Hepatocyte (in vitro differentiated cells): ENCODE measurements at regions not wholly inside any gene's neighbourhood (a gene's known extent, or its start where the extent isn't known, plus 50 kb on each side); places are given as distances from the start of the nearest gene placed in this dataset.

ENCODE experiments used
- DNase-seq: peaks from one replicate; pipeline ENCODE4 v3.0.0-alpha.2; 2016; ENCODE audit warnings: low spot score
- H2AFZ ChIP-seq: fragments of 200-600 bp; sonication (generic); 2 replicates; pipeline ENCODE4 v1.6.0; 2016; ENCODE audit warnings: antibody characterized with exemption, mild to moderate bottlenecking
- H3K27ac ChIP-seq: fragments of 200-600 bp; sonication (generic); 2 replicates; pipeline ENCODE4 v1.5.1; 2016; ENCODE audit warnings: mild to moderate bottlenecking
- H3K27me3 ChIP-seq: fragments of 200-600 bp; sonication (generic); 2 replicates; pipeline ENCODE4 v1.6.1; 2016
- H3K36me3 ChIP-seq: fragments of 200-600 bp; sonication (generic); replicated peaks from 2 replicates; pipeline ENCODE4 v1.5.1; 2016; ENCODE audit warnings: low read depth; ENCODE audit not compliant: insufficient read depth
- H3K4me1 ChIP-seq: fragments of 200-600 bp; sonication (generic); 2 replicates; pipeline ENCODE4 v1.5.1; 2016; ENCODE audit warnings: mild to moderate bottlenecking, moderate library complexity; ENCODE audit not compliant: insufficient read depth
- H3K4me2 ChIP-seq: fragments of 200-600 bp; sonication (generic); 2 replicates; pipeline ENCODE4 v1.6.0; 2016
- H3K4me3 ChIP-seq: fragments of 200-600 bp; sonication (generic); 2 replicates; pipeline ENCODE4 v1.5.1; 2016; ENCODE audit warnings: mild to moderate bottlenecking
- H3K79me2 ChIP-seq: fragments of 200-600 bp; sonication (generic); 2 replicates; pipeline ENCODE4 v1.6.0; 2017; ENCODE audit warnings: mild to moderate bottlenecking
- H3K9me2 ChIP-seq: fragments of 200-600 bp; sonication (generic); replicated peaks from 2 replicates; pipeline ENCODE4 v1.6.0; 2017; ENCODE audit warnings: mild to moderate bottlenecking; ENCODE audit not compliant: insufficient read depth
- H3K9me3 ChIP-seq: fragments of 200-600 bp; sonication (generic); 2 replicates; pipeline ENCODE4 v1.5.1; 2016; ENCODE audit warnings: low read depth, mild to moderate bottlenecking
- H4K20me1 ChIP-seq: fragments of 200-600 bp; sonication (generic); 2 replicates; pipeline ENCODE4 v1.6.0; 2016; ENCODE audit warnings: mild to moderate bottlenecking; ENCODE audit not compliant: insufficient read depth, poor library complexity, severe bottlenecking
- EZH2 ChIP-seq: fragments of 200-600 bp; sonication (generic); IDR thresholded peaks from 2 replicates; pipeline ENCODE4 v1.6.1; 2016; ENCODE audit warnings: antibody characterized with exemption, mild to moderate bottlenecking, borderline replicate concordance
- EZH2phosphoT487 ChIP-seq: fragments of 200-600 bp; sonication (generic); IDR thresholded peaks from one replicate; pipeline ENCODE4 v1.6.1; 2018; ENCODE audit warnings: antibody characterized with exemption, mild to moderate bottlenecking, low read depth, moderate library complexity; ENCODE audit not compliant: unreplicated experiment, severe bottlenecking
- WGBS: methylation state at CpG from one replicate; pipeline ENCODE4 v1.1.6; 2016; ENCODE audit warnings: low lambda C conversion rate; ENCODE audit errors: missing lambda C conversion rate; 5-methylcytosine and 5-hydroxymethylcytosine counted together
- TF ChIP-seq, protein P1 (sequence below): fragments of 200-600 bp; sonication (generic); IDR thresholded peaks from 2 replicates; pipeline ENCODE4 v1.5.1; 2016; ENCODE audit warnings: antibody characterized with exemption, mild to moderate bottlenecking; ENCODE audit not compliant: poor library complexity

DNA sequence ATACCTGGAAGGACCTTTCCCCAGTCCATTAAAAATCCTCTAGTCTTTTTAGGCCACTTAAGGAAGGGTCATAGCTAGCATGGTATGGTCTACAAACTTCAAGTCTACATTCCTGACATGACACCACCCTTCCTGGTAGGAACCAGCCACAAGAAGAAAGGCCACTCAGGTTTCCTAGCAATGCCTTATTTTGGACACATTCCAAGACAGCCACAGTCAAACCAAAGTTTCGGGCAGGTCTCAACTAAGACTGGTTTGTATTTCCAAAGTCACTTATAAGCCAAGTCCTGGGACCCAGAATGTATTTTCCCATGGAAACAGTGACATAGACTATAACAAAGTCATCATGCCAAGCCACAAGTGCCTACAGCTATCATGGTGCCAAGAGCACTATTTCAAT is 50.6 kb upstream of the SLC44A3 start:
- no peak overlapping the region for H3K27ac ChIP-seq
- TF ChIP-seq, protein P1, sequence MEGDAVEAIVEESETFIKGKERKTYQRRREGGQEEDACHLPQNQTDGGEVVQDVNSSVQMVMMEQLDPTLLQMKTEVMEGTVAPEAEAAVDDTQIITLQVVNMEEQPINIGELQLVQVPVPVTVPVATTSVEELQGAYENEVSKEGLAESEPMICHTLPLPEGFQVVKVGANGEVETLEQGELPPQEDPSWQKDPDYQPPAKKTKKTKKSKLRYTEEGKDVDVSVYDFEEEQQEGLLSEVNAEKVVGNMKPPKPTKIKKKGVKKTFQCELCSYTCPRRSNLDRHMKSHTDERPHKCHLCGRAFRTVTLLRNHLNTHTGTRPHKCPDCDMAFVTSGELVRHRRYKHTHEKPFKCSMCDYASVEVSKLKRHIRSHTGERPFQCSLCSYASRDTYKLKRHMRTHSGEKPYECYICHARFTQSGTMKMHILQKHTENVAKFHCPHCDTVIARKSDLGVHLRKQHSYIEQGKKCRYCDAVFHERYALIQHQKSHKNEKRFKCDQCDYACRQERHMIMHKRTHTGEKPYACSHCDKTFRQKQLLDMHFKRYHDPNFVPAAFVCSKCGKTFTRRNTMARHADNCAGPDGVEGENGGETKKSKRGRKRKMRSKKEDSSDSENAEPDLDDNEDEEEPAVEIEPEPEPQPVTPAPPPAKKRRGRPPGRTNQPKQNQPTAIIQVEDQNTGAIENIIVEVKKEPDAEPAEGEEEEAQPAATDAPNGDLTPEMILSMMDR: no peak
- TF ChIP-seq EZH2phosphoT487: no peak
- TF ChIP-seq EZH2: no peak
- no peaks in the 10 kb centered on the region for H3K36me3 ChIP-seq
- H2AFZ ChIP-seq: no peak overlapping the region
- no peaks in the 10 kb centered on the region for H4K20me1 ChIP-seq
- 5% methylated on average over 1 of the region's 1 CpG for WGBS
- no peaks in the 10 kb centered on the region for H3K9me2 ChIP-seq
- no peak overlapping the region for H3K4me3 ChIP-seq
- H3K9me3 ChIP-seq: no peaks in the 10 kb centered on the region
- H3K79me2 ChIP-seq: peaks cover 35% of the 10 kb centered on the region
- no peak for DNase-seq
- H3K4me1 ChIP-seq: peaks cover 19% of the 10 kb centered on the region
- H3K4me2 ChIP-seq: no peak overlapping the region
- no peaks in the 10 kb centered on the region for H3K27me3 ChIP-seq

DNA sequence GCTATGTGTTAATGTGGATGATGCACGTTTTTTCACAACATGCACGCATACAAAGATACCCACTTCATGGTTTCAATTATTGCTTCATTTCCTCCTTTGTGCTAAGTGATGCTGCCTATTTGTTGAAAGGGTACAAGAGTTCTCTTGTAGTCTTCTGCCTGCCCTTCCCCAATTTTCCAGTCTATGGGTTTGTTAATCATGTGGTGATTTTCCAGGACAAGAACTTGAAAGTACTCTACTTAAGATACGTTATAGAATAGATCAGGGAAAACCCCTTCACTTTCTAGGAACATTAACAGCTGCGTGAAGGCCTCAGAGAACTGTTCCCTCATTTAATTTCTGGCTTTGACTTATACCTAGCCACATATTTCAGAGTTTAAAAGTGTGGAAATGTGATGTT is 52.1 kb upstream of the SLC44A3 start:
- no peak overlapping the region for H2AFZ ChIP-seq
- H3K4me1 ChIP-seq: peaks cover 6% of the 10 kb centered on the region
- no peaks in the 10 kb centered on the region for H3K9me3 ChIP-seq
- H3K27me3 ChIP-seq: no peaks in the 10 kb centered on the region
- no peak overlapping the region for H3K4me3 ChIP-seq
- no peaks in the 10 kb centered on the region for H4K20me1 ChIP-seq
- H3K27ac ChIP-seq: no peak overlapping the region
- DNase-seq: no peak
- TF ChIP-seq, protein P1: no peak
- no peak for TF ChIP-seq EZH2
- TF ChIP-seq EZH2phosphoT487: no peak
- H3K36me3 ChIP-seq: no peaks in the 10 kb centered on the region
- no peak overlapping the region for H3K4me2 ChIP-seq
- H3K79me2 ChIP-seq: peaks cover 37% of the 10 kb centered on the region
- 92% methylated on average over 4 of the region's 4 CpGs for WGBS
- H3K9me2 ChIP-seq: no peaks in the 10 kb centered on the region

DNA sequence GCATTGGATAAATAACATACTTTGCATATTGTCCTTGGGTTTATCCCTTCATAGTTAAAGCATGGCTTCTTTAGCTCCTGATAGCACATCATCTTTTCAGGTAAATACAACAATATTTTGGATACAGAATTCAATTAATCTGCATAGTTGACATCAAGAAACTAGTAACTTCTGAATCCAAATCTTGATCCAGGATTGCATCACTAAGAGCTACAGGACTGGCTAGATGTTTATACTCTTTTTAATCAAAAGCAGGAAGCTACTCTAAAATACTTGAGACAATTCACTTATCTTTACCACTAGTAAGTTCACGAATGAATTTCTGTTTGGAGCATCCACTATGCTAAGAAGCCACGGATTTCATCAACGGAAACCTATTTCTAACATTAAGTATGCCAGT is 54.2 kb upstream of the SLC44A3 start:
- no peaks in the 10 kb centered on the region for H3K36me3 ChIP-seq
- peaks cover 40% of the 10 kb centered on the region for H3K79me2 ChIP-seq
- no peaks in the 10 kb centered on the region for H3K27me3 ChIP-seq
- TF ChIP-seq, protein P1: no peak
- TF ChIP-seq EZH2phosphoT487: no peak
- no peak for TF ChIP-seq EZH2
- no peaks in the 10 kb centered on the region for H3K9me3 ChIP-seq
- DNase-seq: no peak
- no peaks in the 10 kb centered on the region for H3K4me1 ChIP-seq
- no peak overlapping the region for H3K27ac ChIP-seq
- no peaks in the 10 kb centered on the region for H3K9me2 ChIP-seq
- whole genome bisulfite sequencing: 80% methylated on average over 3 of the region's 3 CpGs
- H3K4me2 ChIP-seq: no peak overlapping the region
- H3K4me3 ChIP-seq: no peak overlapping the region
- no peaks in the 10 kb centered on the region for H4K20me1 ChIP-seq
- H2AFZ ChIP-seq: no peak overlapping the region

DNA sequence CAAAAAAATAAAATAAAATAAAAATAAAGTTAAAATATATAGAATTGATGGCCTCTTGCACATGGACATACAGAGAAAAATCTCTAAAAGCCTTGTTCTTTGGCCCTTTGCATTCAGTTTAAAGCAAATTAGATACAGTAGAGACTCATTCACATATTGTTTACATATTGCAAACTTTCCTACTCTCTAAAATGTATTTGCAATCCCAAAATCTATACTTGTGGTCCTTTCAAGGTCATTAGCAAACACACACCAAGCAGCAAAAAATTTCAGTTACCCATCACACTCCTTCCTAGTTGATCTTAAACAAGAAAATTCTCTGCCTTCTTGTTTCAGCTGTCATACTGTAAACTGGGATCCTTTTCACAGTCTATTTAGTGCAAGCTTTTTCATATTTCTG is 61.0 kb upstream of the SLC44A3 start:
- Histone ChIP-seq H3K9me2 (no peaks in the 10 kb centered on the region), H3K4me2 (no peak overlapping the region), H3K27me3 (no peaks in the 10 kb centered on the region), H4K20me1 (no peaks in the 10 kb centered on the region), H2AFZ (no peak overlapping the region), H3K36me3 (no peaks in the 10 kb centered on the region), H3K27ac (no peak overlapping the region), H3K79me2 (peaks cover 32% of the 10 kb centered on the region), H3K4me1 (peaks cover 16% of the 10 kb centered on the region), H3K9me3 (no peaks in the 10 kb centered on the region), H3K4me3 (no peak overlapping the region)
- TF ChIP-seq EZH2phosphoT487: no peak
- TF ChIP-seq EZH2: no peak
- TF ChIP-seq, protein P1: no peak
- DNase-seq: no peak
